Ovary (tissue), 3 donors: ENCODE measurements at regions not wholly inside any gene's neighbourhood (a gene's known extent, or its start where the extent isn't known, plus 50 kb on each side); places are given as distances from the start of the nearest gene placed in this dataset.

Source experiments
- EP300 ChIP-seq: sonication (generic); formaldehyde crosslinking; IDR thresholded peaks from one replicate; pipeline ENCODE4 v1.6.1; 2017; ENCODE audit warnings: antibody characterized with exemption
- TF ChIP-seq, protein P1 (sequence below), 3 donors: fragments of 450-650 bp in 2 of 3; fragments of 200-600 bp in 1 of 3; IDR thresholded peaks; one replicate each; pipeline versions ENCODE4 v1.5.1 to v1.8.0; 2016 to 2022; ENCODE audit warnings: antibody characterized with exemption in 3 of 3, mild to moderate bottlenecking in 1 of 3
- donor health status: DM: no; HTN: no; CAD: no.

DNA sequence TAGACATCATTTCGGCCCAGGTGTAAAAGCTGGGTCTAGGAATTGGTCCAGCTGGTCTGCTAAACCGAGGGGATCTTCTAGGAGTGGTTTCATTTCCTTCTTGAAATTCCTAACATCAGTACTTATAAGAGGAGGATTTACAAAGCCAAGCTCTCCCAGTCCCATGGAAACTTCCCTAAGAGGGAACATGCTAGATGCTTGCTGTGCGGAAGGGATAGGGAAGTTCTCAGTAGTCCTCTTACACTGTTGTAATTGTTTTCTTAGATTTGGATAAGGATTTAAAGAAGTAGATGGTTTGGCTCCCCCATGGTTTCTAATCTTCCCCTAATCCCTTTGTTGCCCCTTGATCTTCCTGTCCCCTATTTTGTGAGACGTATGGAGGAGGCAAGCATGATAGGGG lies 89.7 kb upstream of the XCR1 start:
- TF ChIP-seq, protein P1, sequence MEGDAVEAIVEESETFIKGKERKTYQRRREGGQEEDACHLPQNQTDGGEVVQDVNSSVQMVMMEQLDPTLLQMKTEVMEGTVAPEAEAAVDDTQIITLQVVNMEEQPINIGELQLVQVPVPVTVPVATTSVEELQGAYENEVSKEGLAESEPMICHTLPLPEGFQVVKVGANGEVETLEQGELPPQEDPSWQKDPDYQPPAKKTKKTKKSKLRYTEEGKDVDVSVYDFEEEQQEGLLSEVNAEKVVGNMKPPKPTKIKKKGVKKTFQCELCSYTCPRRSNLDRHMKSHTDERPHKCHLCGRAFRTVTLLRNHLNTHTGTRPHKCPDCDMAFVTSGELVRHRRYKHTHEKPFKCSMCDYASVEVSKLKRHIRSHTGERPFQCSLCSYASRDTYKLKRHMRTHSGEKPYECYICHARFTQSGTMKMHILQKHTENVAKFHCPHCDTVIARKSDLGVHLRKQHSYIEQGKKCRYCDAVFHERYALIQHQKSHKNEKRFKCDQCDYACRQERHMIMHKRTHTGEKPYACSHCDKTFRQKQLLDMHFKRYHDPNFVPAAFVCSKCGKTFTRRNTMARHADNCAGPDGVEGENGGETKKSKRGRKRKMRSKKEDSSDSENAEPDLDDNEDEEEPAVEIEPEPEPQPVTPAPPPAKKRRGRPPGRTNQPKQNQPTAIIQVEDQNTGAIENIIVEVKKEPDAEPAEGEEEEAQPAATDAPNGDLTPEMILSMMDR (IDR thresholded peaks at IDR 0.05) = no peak
- no peak for TF ChIP-seq EP300
